NCI-H2227 (cell line): ENCODE measurements at regions not wholly inside any gene's neighbourhood (a gene's known extent, or its start where the extent isn't known, plus 50 kb on each side); places are given as distances from the start of the nearest gene placed in this dataset.
A peak's percentile ranks its signal among the peaks of the same experiment; 100 is the strongest.
"Not testable (repeated sequence)": the region's sequence is repeated elsewhere in the genome, so short reads cannot be mapped to it uniquely, and the experiment has no call there.

Experiments used
- DNase-seq: peaks from one replicate; lab custom pipeline; 2025; ENCODE audit not compliant: unreplicated experiment; lab: John Stamatoyannopoulos, UW

DNA sequence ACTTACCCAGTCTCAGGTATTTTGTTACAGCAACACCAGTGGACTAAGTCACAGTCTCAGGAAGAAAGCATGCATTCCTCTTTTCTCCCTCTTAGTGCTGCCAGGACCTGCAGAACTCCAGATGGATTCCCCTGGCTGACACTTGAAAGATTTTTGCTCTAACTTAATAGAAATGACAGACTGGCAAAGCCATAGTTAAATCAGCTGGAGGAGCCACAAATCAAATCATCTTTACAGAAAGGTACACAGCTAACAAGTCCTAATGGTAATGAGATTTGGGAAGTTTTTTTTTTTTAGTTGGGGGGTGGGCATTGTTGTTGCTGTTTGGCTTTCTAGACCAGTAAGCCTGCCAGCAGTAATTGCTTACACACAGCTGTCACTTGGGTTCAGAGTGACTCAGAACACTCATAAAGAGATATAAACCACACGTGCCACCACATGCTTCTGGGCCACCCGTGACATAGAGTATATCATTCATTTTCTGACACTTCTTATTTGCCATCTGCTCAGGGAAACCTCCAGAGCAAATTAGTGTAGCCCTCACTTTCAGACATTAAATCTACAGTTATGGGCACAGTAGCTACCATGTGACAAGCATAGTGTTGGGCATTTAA is 72.4 kb downstream of the FH start:
- no peak for DNase-seq

DNA sequence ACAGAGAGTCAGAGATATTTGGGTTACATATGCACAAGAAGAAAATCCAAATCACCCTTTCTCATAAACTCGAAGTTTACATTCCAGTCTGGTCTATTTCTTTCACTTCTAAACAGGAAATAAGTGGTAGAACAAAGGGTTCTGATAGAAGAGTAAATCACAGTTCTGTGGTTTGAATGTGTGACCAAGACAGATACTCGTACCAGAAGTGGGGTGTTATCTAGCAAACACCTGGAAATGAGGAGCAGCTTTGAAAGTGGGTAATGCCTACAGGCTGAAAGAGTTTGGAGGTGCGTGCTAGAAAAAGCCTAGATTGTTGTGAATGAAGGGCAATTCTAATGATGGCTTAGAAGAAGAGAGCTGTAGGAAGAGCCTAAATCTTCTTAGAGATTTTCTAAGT is 74.7 kb downstream of the FH start:
- DNase-seq, result no peak

DNA sequence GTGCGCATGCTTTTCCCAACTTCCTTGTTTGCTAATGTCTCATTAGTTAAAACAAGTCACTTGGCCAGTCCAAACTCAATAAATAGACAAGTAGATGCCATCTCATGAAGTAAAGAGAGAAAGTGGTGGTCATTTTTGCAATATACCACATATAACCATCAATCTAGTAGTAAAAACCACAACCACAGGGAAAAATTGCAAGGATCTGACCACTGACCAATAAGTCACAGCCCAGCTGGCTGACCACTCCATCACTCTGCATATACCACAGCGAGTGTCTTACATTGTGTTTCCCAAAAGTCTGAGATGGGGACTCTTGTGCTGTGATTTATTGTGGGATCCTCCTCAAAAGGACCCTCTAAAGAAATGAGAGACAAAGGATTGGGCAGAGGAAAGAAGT is 76.0 kb downstream of the FH start:
- DNase-seq, result no peak

DNA sequence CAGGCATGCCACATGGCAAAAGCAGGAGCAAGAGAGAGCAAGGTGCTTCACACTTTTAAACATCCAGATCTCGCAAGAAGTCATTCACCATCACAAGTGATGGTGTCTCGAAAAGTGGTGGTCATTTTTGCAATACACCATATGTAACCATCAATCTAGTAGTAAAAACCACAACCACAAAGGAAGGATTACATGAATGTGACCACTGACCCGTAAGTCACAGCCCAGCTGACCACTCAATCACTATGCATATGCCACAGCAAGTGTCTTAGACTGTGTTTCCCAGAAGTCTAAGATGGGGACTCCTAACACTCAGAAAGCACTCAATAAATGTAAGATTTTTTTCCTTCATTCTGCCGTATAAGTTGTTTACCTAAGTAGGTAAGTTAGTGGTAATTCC is 76.9 kb downstream of the FH start:
- no peak for DNase-seq

DNA sequence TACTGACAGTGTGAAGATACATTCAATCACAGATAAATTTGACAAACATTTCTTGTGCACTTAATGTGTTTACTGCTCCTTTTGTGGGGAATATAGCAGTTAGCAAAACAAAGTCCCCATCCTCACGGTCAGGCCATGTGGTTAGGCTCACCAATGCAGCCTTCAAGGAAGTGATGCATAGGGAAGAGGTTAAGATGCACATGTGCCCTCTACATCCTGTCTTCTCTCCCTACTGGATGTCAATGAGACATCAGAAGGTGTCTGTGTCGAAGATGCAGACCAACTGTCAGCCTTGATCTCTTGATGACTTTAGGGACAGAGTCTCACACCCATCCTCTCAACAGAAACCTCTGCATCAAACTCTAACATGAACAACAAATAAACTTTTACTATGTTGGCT is 78.7 kb downstream of the FH start:
- DNase-seq, result no peak

DNA sequence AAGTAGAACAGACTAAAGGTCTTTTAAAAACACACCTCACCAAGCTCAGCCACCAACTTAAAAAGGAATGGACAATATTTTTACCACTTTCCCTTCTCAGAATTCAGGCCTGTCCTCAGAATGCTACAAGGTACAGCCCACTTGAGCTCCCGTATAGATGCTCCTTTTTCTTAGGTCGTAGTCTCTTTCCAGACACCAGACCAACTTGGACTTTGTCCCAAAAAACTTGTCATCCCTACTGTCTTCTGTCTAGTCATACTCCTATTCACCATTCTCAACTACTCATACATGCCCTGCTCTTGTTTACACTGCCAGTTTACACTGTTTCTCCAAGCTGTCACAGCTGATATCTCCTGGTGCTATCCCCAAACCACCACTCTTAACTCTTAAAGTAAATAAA is 80.9 kb downstream of the FH start:
- not testable (repeated sequence) for DNase-seq

DNA sequence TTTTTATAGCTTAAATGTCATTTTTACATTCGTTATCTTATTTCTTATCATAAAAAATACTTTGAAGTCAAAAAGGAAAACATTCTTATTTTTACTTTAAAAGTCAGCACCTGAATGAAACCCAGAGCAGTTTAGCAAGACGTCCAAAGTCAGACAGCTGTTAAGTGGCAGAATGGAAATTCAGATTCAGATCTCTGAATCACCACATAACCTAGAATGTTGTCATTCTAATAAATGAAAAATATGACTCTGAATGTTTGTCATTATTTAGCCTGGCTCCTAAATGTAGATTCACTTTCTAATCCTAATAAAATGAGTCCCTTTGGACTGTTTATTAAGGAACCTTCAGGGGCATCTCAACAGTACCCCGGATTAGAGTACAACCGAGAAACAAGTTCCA is 75.2 kb upstream of the RGS7 start:
- DNase-seq, result no peak

DNA sequence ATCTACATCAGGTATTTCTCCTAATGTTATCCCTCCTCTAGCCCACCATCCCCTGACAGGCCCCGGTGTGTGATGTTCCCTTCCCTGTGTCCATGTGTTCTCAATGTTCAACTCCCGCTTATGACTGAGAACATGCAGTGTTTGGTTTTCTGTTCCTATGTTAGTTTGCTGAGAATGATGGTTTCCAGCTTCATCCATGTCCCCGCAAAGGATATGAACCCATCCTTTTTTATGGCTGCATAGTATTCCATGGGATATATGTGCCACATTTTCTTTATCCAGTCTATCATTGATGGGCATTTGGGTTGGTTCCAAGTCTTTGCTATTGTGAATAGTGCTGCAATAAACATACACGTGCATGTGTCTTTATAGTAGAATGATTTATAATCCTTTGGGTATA is 68.1 kb upstream of the RGS7 start:
- DNase-seq, result not testable (repeated sequence)

DNA sequence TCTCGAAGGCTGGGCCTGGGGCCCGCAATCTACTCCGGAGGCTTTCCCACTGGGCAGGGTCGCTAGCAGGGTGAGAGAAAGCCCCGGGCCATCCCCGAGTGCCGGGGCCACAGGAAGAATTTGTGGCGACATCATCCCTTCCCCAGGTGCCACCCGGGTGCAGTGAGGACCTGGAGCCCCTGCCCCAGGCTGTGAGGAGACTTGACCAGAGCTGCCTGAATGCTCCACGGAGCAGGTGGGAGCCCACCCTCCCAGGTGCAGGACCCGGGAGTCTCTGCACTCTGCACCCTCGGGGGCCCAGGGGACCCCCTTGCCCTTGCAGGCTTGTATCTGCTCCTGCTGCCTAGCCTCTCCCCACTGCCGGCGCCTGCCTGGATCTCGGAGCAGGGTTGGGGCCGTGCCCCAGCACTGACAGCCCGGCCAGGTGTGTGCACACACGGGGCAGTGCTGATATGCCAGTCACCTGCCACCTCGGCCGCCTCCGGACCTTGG is 67.5 kb upstream of the RGS7 start:
- no peak for DNase-seq

DNA sequence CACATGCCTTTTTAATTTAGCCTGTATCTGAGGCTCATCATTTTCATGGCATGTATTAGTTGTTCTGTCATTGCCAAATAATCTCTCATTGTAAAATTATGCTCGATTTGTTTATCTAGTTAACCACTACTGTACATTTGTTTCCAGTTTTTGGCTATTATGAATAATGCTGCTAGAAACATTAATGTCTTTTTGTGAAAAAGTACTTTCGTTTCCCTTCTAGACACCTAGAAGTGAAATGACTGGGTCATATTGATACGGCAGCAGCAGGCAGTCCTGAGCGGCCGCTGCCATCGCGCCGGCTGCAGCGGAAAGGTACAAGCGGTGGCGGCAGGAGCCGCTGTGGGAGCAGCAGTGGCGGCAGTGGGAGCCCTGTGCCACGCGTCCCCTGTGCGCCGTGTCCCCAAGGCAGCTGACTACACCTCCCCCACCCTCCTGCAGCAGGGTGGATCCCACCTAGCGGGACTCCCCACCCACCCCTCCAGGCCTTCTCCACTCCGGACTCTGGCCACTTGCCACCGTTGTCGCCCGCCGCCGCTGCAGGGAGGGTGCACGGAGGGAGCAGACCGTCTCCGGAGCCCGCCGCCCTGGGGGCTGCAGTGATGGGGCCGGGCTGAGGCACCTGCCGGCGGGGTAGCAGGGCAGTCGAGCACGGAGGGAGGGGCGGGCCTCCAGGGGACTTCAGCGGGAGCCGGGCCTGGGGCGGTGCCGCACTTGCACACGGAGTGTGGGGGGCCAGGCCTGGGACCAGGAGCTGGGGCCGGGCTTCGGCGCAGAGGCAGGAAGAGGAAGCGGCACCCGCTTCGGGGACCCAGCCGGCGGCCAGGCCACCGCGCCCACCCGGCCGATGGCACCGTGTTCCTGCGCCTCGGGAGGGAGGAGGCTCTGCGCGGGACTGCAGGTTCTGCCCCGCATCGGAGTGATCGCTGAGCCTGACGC is 66.8 kb upstream of the RGS7 start:
- peak; percentile 60 for DNase-seq

DNA sequence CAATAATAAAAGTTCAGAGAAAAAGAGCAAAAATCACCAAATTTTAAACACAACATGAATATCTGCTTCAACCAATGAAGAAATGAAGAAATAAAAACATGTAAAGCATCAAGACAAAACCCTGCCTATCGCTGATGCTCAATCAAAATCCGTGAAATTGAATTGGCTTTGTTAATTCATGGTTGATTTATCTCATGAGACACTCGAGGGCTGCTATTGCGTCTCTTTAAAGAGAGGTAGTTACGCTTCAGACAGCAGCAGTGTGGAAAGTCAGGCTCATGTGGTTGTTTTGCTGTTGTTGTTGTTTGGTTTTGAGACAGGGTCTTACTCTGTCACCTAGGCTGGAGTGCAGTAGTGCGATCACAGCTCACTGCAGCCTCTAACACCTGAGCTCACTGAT is 65.5 kb upstream of the RGS7 start:
- DNase-seq, result no peak

DNA sequence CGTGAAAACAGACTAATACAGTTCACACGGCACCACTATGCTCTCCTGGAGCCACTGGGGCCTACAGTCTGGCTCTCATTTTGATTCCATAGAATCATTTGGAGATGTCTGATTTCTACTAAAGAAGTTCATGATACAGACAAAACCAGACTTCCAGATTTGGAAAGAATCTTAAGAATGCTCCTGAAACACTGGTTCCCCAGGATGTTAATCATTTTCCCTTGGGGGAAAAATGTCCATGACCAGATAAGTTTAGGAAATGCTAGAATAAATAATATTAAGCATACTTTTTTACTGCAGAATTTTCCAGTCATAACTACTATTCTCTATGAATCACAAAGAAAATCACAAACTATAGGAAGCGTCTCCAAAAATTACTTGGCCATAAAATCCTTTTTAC is 63.0 kb upstream of the RGS7 start:
- DNase-seq, result no peak

DNA sequence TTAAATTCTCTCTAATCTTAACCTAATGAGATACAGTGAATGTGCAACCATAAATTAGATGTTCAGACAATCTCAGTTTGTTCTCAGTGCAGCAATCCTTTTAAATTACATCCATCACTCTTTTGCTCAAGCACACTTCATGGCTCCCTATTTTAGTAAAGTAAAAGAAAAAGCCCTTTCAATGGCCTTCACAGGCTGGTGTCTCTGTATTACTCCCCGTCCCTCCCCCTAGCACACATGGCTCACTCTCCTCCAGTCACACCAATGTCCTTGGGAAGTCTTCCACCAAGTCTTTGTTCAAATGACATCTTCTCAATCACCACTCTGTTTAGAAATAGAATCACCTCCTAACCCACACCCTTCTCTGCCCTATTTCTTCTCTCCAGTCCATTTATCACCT is 60.3 kb upstream of the RGS7 start:
- DNase-seq, result no peak

DNA sequence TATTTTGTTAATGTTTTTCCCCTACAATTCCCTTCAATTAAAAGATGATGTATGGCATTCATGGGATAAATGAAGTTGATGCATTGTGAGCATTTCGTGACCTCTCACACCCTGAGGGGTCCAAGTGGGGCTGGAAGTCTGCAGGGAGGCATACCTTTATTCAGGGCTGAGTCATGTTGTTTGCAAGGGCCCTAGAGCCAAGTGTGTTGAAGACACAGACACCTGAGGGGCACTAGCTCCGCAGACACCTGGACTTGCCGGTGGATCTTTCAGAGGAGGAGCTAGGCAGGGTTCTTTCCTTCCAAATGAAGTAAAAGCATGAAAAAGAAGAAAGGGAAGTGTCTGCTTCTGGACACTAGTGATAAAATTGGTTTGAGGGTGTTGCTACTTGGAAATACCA is 57.0 kb upstream of the RGS7 start:
- no peak for DNase-seq

DNA sequence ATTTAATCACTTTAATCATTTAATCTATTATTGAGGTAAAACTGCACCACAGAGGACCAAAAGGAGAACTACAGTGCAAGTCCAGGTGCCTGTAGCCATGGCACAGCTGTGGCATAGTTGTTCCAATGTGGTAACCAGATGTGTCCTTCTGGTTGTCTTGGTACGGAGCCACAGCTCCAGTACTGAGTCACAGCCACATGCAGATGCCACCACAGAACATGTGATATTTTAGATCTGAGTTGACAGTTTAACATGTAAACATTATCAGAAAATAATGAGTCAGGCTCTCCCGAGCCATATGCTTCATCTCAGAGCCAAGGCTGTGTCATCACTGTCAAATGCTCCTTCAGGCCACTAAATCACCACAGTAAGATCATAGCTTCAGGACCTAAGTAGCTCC is 56.4 kb upstream of the RGS7 start:
- DNase-seq, result no peak

DNA sequence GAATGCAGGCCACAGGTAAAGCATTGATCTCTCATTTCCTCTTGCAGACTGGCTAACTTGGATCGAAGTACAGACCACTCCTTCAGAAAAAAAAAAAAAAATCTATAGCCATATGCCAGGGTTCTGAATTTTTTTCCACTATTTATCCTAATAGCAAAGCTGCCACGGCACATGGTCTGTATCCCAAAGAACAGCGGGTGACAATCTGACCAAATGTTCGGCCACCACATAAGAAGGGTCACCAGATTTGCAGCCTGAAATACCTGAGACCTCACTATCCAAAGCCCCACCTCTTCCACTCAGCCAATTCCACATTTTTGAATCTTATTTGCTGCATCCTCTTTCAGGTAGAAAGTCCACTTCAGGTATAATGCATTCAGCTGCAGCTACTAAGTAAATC is 55.6 kb upstream of the RGS7 start:
- DNase-seq, result no peak

DNA sequence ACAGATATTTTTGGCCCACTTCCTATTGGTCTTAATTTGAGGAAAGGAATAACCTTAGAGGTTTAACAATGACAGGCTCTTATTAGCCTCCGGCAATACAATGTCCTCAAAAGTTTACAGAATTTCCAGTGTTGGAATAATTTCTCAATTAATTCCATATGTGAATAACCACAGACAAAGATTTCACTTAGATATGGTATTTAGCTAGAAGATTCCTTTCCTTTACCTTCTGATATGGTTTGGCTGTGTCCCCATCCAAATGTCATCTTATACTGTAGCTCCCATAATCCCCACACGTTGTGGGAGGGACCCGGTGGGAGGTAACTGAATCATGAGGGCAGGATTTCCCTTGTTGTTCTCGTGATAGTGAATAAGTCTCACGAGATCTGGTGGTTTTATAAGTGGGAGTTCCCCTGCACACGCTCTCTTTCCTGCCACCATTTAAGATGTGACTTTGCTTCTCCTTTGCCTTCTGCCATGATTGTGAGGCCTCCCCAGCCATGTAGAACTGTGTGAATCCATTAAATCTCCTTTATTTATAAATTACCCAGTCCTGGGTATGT is 54.9 kb upstream of the RGS7 start:
- no peak for DNase-seq

DNA sequence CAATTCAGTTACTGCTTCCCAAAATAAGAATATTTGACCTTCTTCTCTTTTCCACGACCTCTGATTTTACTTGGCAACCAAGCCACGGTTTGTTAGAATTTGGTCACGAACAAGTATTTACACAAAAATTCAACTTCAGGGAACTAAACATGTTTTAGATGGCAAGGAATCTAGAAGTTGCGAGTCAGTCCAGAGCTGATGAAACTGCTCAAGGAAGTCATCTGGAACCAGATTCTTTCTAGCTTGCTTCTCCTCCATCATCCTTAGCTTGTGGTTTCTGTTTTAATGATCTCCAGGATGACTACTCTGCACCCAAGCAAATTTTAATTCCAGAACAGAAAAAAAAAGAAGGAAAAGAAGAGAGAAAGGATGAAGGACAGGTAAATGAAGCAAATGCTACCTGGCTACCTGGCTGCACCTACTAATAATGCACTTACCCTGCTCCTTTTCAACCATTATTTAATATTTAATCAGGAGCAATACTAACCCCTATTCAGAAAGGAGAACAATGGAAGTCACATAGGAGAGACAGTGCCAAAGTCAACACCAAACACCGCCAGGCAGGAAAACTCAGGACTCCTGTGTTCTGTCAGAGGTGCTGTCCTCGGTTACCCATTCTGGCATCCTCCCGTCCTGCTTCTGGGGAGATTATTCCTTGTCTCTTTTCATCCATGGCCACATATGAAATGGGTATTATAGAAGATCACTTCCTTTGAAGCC is 54.2 kb upstream of the RGS7 start:
- no peak for DNase-seq

DNA sequence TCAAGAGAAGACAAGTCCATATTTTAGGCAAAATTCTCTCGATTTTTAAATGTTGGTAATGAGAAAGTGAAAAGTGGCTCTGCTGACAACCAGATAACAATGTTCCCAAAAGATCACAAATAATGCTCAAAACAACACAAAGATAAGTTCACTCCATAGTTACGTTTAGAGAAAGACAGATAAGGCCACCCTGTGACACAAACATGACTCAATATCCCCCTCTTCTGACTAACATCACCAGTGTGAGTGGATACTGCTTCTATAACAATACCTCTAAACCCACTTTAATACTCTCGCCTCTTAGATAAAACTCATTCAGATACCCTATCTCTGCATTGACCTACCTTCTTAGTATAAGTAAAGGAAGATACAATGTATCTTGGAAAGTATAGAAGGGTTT is 51.2 kb upstream of the RGS7 start:
- DNase-seq, result no peak
